ENCODE measurements at regions not wholly inside any gene's neighbourhood (a gene's known extent, or its start where the extent isn't known, plus 50 kb on each side); places are given as distances from the start of the nearest gene placed in this dataset.

DNA sequence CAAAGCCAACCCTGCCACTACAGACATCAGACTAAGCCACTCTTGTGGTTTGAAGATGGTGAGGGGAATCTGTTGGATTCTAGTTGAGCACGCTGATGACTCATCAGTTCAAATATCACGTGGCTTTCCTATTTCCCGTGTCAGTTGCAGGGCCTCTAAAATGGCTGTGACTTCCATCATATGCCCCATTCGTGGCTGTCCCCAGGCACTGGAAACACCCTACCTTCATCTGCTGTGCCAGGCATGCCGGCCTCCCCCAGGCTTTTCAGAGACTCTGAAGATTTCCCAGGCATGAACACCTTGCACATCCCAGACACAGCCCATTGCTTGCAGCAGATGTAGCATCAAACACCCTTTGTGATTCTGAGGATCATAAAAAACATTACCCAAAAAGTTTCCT, 659.9 kb downstream of the UQCRFS1 start:
- no peak overlapping the region for H3K4me2 ChIP-seq (ENCODE audit: insufficient read depth, insufficient read length, low read length)
- peaks cover 2% of the 10 kb centered on the region in 2 experiments; a peak in 2 of 4 replicates for H3K4me1 Mint-ChIP-seq
- H3K18ac ChIP-seq (ENCODE audit: insufficient read length, low read depth, low read length), result no peak overlapping the region
- no peak overlapping the region for H3K9ac ChIP-seq (ENCODE audit: extremely low read depth, insufficient read length, low read length)
- H3K27me3 ChIP-seq (ENCODE audit: insufficient read depth, low read length), result no peaks in the 10 kb centered on the region
- H3K79me1 ChIP-seq (ENCODE audit: insufficient read depth, low read depth, low read length, poor library complexity, severe bottlenecking), result no peaks in the 10 kb centered on the region
- no peak overlapping the region for H3K27ac ChIP-seq (ENCODE audit: insufficient read length, low read depth, low read length)
- TF ChIP-seq, protein P1, sequence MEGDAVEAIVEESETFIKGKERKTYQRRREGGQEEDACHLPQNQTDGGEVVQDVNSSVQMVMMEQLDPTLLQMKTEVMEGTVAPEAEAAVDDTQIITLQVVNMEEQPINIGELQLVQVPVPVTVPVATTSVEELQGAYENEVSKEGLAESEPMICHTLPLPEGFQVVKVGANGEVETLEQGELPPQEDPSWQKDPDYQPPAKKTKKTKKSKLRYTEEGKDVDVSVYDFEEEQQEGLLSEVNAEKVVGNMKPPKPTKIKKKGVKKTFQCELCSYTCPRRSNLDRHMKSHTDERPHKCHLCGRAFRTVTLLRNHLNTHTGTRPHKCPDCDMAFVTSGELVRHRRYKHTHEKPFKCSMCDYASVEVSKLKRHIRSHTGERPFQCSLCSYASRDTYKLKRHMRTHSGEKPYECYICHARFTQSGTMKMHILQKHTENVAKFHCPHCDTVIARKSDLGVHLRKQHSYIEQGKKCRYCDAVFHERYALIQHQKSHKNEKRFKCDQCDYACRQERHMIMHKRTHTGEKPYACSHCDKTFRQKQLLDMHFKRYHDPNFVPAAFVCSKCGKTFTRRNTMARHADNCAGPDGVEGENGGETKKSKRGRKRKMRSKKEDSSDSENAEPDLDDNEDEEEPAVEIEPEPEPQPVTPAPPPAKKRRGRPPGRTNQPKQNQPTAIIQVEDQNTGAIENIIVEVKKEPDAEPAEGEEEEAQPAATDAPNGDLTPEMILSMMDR (conservative IDR thresholded peaks at IDR 0.05), result no peak
- H3T11ph ChIP-seq (ENCODE audit: low read length), result no peak overlapping the region
- no peak overlapping the region for H4K5ac ChIP-seq (ENCODE audit: insufficient read length, low read depth, low read length)
- H2BK12ac ChIP-seq (ENCODE audit: insufficient read length, low read depth, low read length), result no peak overlapping the region
- no peak overlapping the region for H3K14ac ChIP-seq (ENCODE audit: insufficient read depth, low read length)
- H3K4me1 ChIP-seq (ENCODE audit: insufficient read depth, low read length), result no peaks in the 10 kb centered on the region
- no peaks in the 10 kb centered on the region for H3K36me3 Mint-ChIP-seq (ENCODE audit: insufficient read depth in 1 of 3, low read depth in 3 of 3)
- H3K56ac ChIP-seq (ENCODE audit: insufficient read length, low read depth, low read length), result no peak overlapping the region
- no peak overlapping the region for H2BK5ac ChIP-seq (ENCODE audit: insufficient read length, low read length)
- H3K23ac ChIP-seq (ENCODE audit: insufficient read length, low read depth, low read length), result no peak overlapping the region
- H3K4me3 Mint-ChIP-seq, result no peak overlapping the region
- no peaks in the 10 kb centered on the region; a peak in 1 of 5 replicates for H3K9me3 Mint-ChIP-seq
- H4K20me1 ChIP-seq (ENCODE audit: control insufficient read depth, insufficient read depth, insufficient read length), result no peaks in the 10 kb centered on the region
- no peak overlapping the region for H3K27ac Mint-ChIP-seq
- no peak overlapping the region for H2BK20ac ChIP-seq (ENCODE audit: low read depth, low read length, poor library complexity, severe bottlenecking)
- WGBS (ENCODE audit: extremely low coverage, insufficient read length, low lambda C conversion rate), result no CpG with 5 or more reads among the region's 5 CpGs
- no peaks in the 10 kb centered on the region for H3K23me2 ChIP-seq (ENCODE audit: insufficient read length, low read depth, low read length, poor library complexity, severe bottlenecking)
- H2BK15ac ChIP-seq (ENCODE audit: low read depth, low read length), result no peak overlapping the region
- peak; percentile 5 for DNase-seq
- no peak overlapping the region for H2BK120ac ChIP-seq (ENCODE audit: low read depth, low read length, poor library complexity, severe bottlenecking)
- no peak overlapping the region for H2AFZ ChIP-seq (ENCODE audit: low read length)
- no peak overlapping the region for H4K91ac ChIP-seq (ENCODE audit: insufficient read length, low read depth, low read length)
- H3K79me2 ChIP-seq (ENCODE audit: insufficient read depth, low read length), result no peaks in the 10 kb centered on the region
- H3K27me3 Mint-ChIP-seq (ENCODE audit: low read depth), result no peaks in the 10 kb centered on the region; the same call in 1 of the 2 replicates
- no peak overlapping the region for H4K8ac ChIP-seq (replicated peaks; ENCODE audit: insufficient read length, low read depth, low read length)
- no peaks in the 10 kb centered on the region for H3K9me3 ChIP-seq (ENCODE audit: control insufficient read depth, low read depth, low read length)
- no peak overlapping the region for H3K4ac ChIP-seq (ENCODE audit: low read depth, low read length)
- H2AK5ac ChIP-seq (ENCODE audit: insufficient read length, low read length), result no peak overlapping the region
